ENCODE measurements at regions not wholly inside any gene's neighbourhood (a gene's known extent, or its start where the extent isn't known, plus 50 kb on each side); places are given as distances from the start of the nearest gene placed in this dataset.

- Histone ChIP-seq H3K79me2 (replicated peaks; ENCODE audit: insufficient read depth, low read length) (no peaks in the 10 kb centered on the region), H3F3A (ENCODE audit: insufficient read depth, low read length, poor library complexity, severe bottlenecking) (no peaks in the 10 kb centered on the region), H3K9me2 (ENCODE audit: insufficient read depth, low read length) (no peaks in the 10 kb centered on the region), H3K27me3 (ENCODE audit: insufficient read depth, low read depth, low read length) (no peaks in the 10 kb centered on the region), H3K9ac (ENCODE audit: low read length) (no peak overlapping the region), H2AFZ (ENCODE audit: low read depth, low read length) (no peak overlapping the region), H3K9me3 (ENCODE audit: low read length) (no peaks in the 10 kb centered on the region), H4K20me1 (ENCODE audit: insufficient read depth) (no peaks in the 10 kb centered on the region), H3K27ac (ENCODE audit: low read length) (no peak overlapping the region), H3K36me3 (ENCODE audit: insufficient read depth, low read length) (no peaks in the 10 kb centered on the region), H3K4me2 (ENCODE audit: low read length) (no peak overlapping the region), H3K4me3 (ENCODE audit: low read length) (no peak overlapping the region)
- TF ChIP-seq TAF1 (IDR thresholded peaks at IDR 0.05; ENCODE audit: low read depth) (no peak), MXI1 (conservative IDR thresholded peaks at IDR 0.05; ENCODE audit: poor library complexity, severe bottlenecking) (no peak), SMC3 (conservative IDR thresholded peaks at IDR 0.05; ENCODE audit: poor library complexity) (no peak), POLR2AphosphoS5 (IDR thresholded peaks at IDR 0.05) (no peak), REST (IDR thresholded peaks at IDR 0.05; ENCODE audit: borderline replicate concordance) (no peak), EP300 (conservative IDR thresholded peaks at IDR 0.05; ENCODE audit: poor library complexity, severe bottlenecking) (no peak), CTCF (IDR thresholded peaks at IDR 0.05; ENCODE audit: poor library complexity, severe bottlenecking) (no peak), EZH2 (IDR thresholded peaks at IDR 0.05; ENCODE audit: borderline replicate concordance, insufficient read depth, low read length, poor library complexity, severe bottlenecking) (no peak), RAD21 (conservative IDR thresholded peaks at IDR 0.05) (no peak)
Measured at GRCh38 chr4:111359602-111360001, 736.7 kb upstream of the PITX2 start.

GRCh38 chr4:111360906-111361305, 738.0 kb upstream of the PITX2 start:
- Histone ChIP-seq H3K9me2 (ENCODE audit: insufficient read depth, low read length) (no peaks in the 10 kb centered on the region), H3K79me2 (replicated peaks; ENCODE audit: insufficient read depth, low read length) (no peaks in the 10 kb centered on the region), H4K20me1 (ENCODE audit: insufficient read depth) (no peaks in the 10 kb centered on the region), H3K9ac (ENCODE audit: low read length) (no peak overlapping the region), H3K36me3 (ENCODE audit: insufficient read depth, low read length) (no peaks in the 10 kb centered on the region), H3K4me2 (ENCODE audit: low read length) (no peak overlapping the region), H3F3A (ENCODE audit: insufficient read depth, low read length, poor library complexity, severe bottlenecking) (no peaks in the 10 kb centered on the region), H3K27ac (ENCODE audit: low read length) (no peak overlapping the region), H3K4me3 (ENCODE audit: low read length) (no peak overlapping the region), H3K27me3 (ENCODE audit: insufficient read depth, low read depth, low read length) (no peaks in the 10 kb centered on the region), H2AFZ (ENCODE audit: low read depth, low read length) (no peak overlapping the region), H3K9me3 (ENCODE audit: low read length) (no peaks in the 10 kb centered on the region)
- TF ChIP-seq CTCF (IDR thresholded peaks at IDR 0.05; ENCODE audit: poor library complexity, severe bottlenecking) (no peak), SMC3 (conservative IDR thresholded peaks at IDR 0.05; ENCODE audit: poor library complexity) (no peak), RAD21 (conservative IDR thresholded peaks at IDR 0.05) (no peak), MXI1 (conservative IDR thresholded peaks at IDR 0.05; ENCODE audit: poor library complexity, severe bottlenecking) (no peak), POLR2AphosphoS5 (IDR thresholded peaks at IDR 0.05) (no peak), TAF1 (IDR thresholded peaks at IDR 0.05; ENCODE audit: low read depth) (no peak), EP300 (conservative IDR thresholded peaks at IDR 0.05; ENCODE audit: poor library complexity, severe bottlenecking) (no peak), EZH2 (IDR thresholded peaks at IDR 0.05; ENCODE audit: borderline replicate concordance, insufficient read depth, low read length, poor library complexity, severe bottlenecking) (no peak), REST (IDR thresholded peaks at IDR 0.05; ENCODE audit: borderline replicate concordance) (no peak)
